ENCODE measurements at regions not wholly inside any gene's neighbourhood (a gene's known extent, or its start where the extent isn't known, plus 50 kb on each side); places are given as distances from the start of the nearest gene placed in this dataset.

GRCh38 chr11:134471087-134471715 is 59.2 kb upstream of the B3GAT1 start:
- Mint-ChIP-seq H3K9me3 (peaks cover 8% of the 10 kb centered on the region), H3K27me3 (ENCODE audit: low read depth) (peaks cover 24% of the 10 kb centered on the region), H3K27ac (no peak overlapping the region), H3K4me1 (peaks cover 2% of the 10 kb centered on the region), H3K36me3 (no peaks in the 10 kb centered on the region), H3K4me3 (no peak overlapping the region)
- no peak for DNase-seq (ENCODE audit: low spot score)
- POLR2A ChIA-PET, result no interaction called here
- CTCF ChIA-PET, result no interaction called here
- ATAC-seq, result no peak
- TF ChIP-seq ZNF219 (CRISPR knock-in tag; IDR thresholded peaks at IDR 0.05; ENCODE audit: borderline replicate concordance), result no peak
- TF ChIP-seq ERG (CRISPR knock-in tag; IDR thresholded peaks at IDR 0.05), result no peak

- H3K27ac Mint-ChIP-seq, result no peak overlapping the region
- no peak for ATAC-seq
- H3K4me3 Mint-ChIP-seq, result no peak overlapping the region
- CTCF ChIA-PET, result interaction anchor here (0.7 kb wide), 1 partner anchor 94 kb away, joined by 3 read pairs; no protein-coding TSS in a partner anchor
- TF ChIP-seq NR3C1 (CRISPR knock-in tag; conservative IDR thresholded peaks at IDR 0.05; ENCODE audit: low read depth) (no peak), USF1 (CRISPR knock-in tag; IDR thresholded peaks at IDR 0.05) (no peak), ZNF263 (CRISPR knock-in tag; IDR thresholded peaks at IDR 0.05; ENCODE audit: low read depth) (no peak), E2F1 (CRISPR knock-in tag; IDR thresholded peaks at IDR 0.05) (no peak), ZNF425 (CRISPR knock-in tag; conservative IDR thresholded peaks at IDR 0.05) (no peak), MXD4 (CRISPR knock-in tag; IDR thresholded peaks at IDR 0.05; ENCODE audit: borderline replicate concordance) (no peak), HMGXB4 (CRISPR knock-in tag; IDR thresholded peaks at IDR 0.05) (no peak), TEAD1 (CRISPR knock-in tag; IDR thresholded peaks at IDR 0.05) (no peak), ZBTB43 (CRISPR knock-in tag; IDR thresholded peaks at IDR 0.05) (no peak), ATF6 (CRISPR knock-in tag; IDR thresholded peaks at IDR 0.05) (no peak), IRF1 (CRISPR knock-in tag; IDR thresholded peaks at IDR 0.05) (no peak), TCF7 (CRISPR knock-in tag; IDR thresholded peaks at IDR 0.05; ENCODE audit: low read depth) (no peak), ZSCAN18 (CRISPR knock-in tag; IDR thresholded peaks at IDR 0.05) (no peak), CREM (CRISPR knock-in tag; IDR thresholded peaks at IDR 0.05) (no peak)
- peaks cover 32% of the 10 kb centered on the region for H3K27me3 Mint-ChIP-seq (ENCODE audit: low read depth)
- POLR2A ChIA-PET, result no interaction called here
- no peak for DNase-seq (ENCODE audit: low spot score)
- H3K4me1 Mint-ChIP-seq, result peaks cover 6% of the 10 kb centered on the region
- H3K36me3 Mint-ChIP-seq, result no peaks in the 10 kb centered on the region
- H3K9me3 Mint-ChIP-seq, result peaks cover 8% of the 10 kb centered on the region
Observed at GRCh38 chr11:134470238-134470637, 58.2 kb upstream of the B3GAT1 start.

Data from WTC11 (cell line).